Caco-2 (cell line): ENCODE measurements at regions not wholly inside any gene's neighbourhood (a gene's known extent, or its start where the extent isn't known, plus 50 kb on each side); places are given as distances from the start of the nearest gene placed in this dataset.

Experiments
- BruUV-seq: library from RNA; stranded (reverse); fragments of 400-500 nt; replicated peaks from 2 replicates; lab custom pipeline; 2021; lab: Mats Ljungman, UMichigan
- CTCF ChIA-PET: fragments of 300-600 bp; sonication (Branson Sonifier 250); formaldehyde crosslinking; loops from one replicate; lab custom pipeline; 2022; ENCODE audit warnings: antibody characterized with exemption; lab: Charles Lee
- POLR2A ChIA-PET: fragments of 300-600 bp; sonication (Branson Sonifier 250); formaldehyde crosslinking; loops from one replicate; lab custom pipeline; 2022; ENCODE audit warnings: antibody characterized with exemption; lab: Charles Lee
- DNase-seq, 2 experiments: peaks; one replicate each; pipeline versions ENCODE4 v3.0.0 to v3.0.0-alpha.2; 2020 to 2022
- H3K27me3 ChIP-seq: replicated peaks from 2 replicates; pipeline ENCODE4 v1.6.0; 2011; ENCODE audit warnings: low read length; ENCODE audit not compliant: control insufficient read depth, insufficient read depth
- H3K36me3 ChIP-seq: 2 replicates; pipeline ENCODE4 v1.5.1; 2011; ENCODE audit warnings: low read length; ENCODE audit not compliant: control insufficient read depth, insufficient read depth
- H3K4me1 ChIP-seq: fragments of 250-450 bp; sonication (Bioruptor Pico); 2 replicates; pipeline ENCODE4 v1.5.1; 2020; ENCODE audit warnings: mild to moderate bottlenecking
- H3K4me3 ChIP-seq: 2 replicates; pipeline ENCODE4 v1.5.1; 2011; ENCODE audit warnings: low read depth, mild to moderate bottlenecking, control low read depth, low read length
- H3K9me3 ChIP-seq: fragments of 250-450 bp; sonication (Bioruptor Pico); 2 replicates; pipeline ENCODE4 v1.5.1; 2020; ENCODE audit warnings: mild to moderate bottlenecking, moderate library complexity
- H3K27ac Mint-ChIP-seq: one replicate; pipeline ENCODE4 v1.8.0; 2022; ENCODE audit warnings: mixed read lengths; ENCODE audit not compliant: unreplicated experiment
- H3K27me3 Mint-ChIP-seq: one replicate; pipeline ENCODE4 v1.8.0; 2022; ENCODE audit warnings: mixed read lengths; ENCODE audit not compliant: insufficient read depth, unreplicated experiment
- H3K36me3 Mint-ChIP-seq: one replicate; pipeline ENCODE4 v1.8.0; 2022; ENCODE audit warnings: mild to moderate bottlenecking, mixed read lengths; ENCODE audit not compliant: insufficient read depth, unreplicated experiment
- H3K4me1 Mint-ChIP-seq: one replicate; pipeline ENCODE4 v1.8.0; 2022; ENCODE audit warnings: low read depth, mixed read lengths; ENCODE audit not compliant: unreplicated experiment
- H3K4me3 Mint-ChIP-seq: one replicate; pipeline ENCODE4 v1.8.0; 2022; ENCODE audit warnings: mild to moderate bottlenecking, moderate library complexity, mixed read lengths; ENCODE audit not compliant: unreplicated experiment
- H3K9me3 Mint-ChIP-seq: one replicate; pipeline ENCODE4 v1.8.0; 2022; ENCODE audit warnings: mixed read lengths; ENCODE audit not compliant: unreplicated experiment
- intact Hi-C: fragments of 100-400 bp; cut with micrococcal nuclease; formaldehyde crosslinking; loops from one replicate; pipeline ENCODE4 v1.10.0; 2022; ENCODE audit not compliant: unreplicated experiment
- TF ChIP-seq, protein P1 (sequence below), 2 experiments: fragments of 200-600 bp in 1 of 2; IDR thresholded peaks; 1 replicate in 1 of 2; 2 replicates in 1 of 2; pipeline versions ENCODE4 v1.5.1 to v1.8.0; 2011 to 2022; ENCODE audit warnings: antibody characterized with exemption in 1 of 2, control low read depth in 1 of 2, inconsistent platforms in 1 of 2, low read depth in 1 of 2, low read length in 1 of 2, mild to moderate bottlenecking in 1 of 2, moderate library complexity in 1 of 2; ENCODE audit not compliant: insufficient read depth in 1 of 2, severe bottlenecking in 1 of 2, unreplicated experiment in 1 of 2

DNA sequence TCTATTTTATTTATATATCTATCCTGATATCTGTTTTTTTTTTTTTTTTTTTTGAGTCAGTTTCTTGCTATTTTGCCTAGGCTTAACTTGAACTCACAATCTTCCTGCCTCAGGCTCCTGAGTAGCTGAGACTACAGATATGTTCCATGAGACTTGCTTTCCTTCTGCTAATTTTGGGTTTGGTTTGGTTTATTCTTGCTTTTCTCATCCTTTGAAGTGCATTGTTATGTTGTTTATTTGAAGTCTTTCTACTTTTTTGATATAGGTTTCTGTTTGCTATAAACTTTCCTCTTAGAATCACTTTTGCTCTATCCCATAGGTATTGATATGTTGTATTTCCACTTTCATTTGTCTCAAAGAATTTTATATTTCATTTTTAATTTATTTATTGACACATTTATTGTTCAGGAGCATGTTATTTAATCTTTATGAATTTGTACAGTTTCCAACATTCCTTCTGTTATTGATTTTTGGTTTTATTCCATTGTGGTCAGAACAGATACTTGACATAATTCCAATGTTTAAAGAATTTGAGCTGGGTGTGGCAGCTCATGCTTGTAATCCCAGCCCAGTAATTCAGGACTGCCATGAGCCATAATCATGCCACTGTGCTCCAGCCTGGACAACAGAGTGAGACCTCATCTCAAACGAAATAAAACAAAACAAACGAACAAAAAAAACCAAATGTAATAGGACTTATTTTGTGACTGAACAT is 62.3 kb upstream of the PLSCR4 start:
- H3K4me1 Mint-ChIP-seq = no peaks in the 10 kb centered on the region
- H3K9me3 Mint-ChIP-seq = peaks cover 13% of the 10 kb centered on the region
- DNase-seq = no peak
- no peaks in the 10 kb centered on the region for H3K36me3 Mint-ChIP-seq
- H3K4me3 ChIP-seq = no peak overlapping the region
- POLR2A ChIA-PET = no interaction called here
- intact Hi-C loops = no loop called here
- H3K9me3 ChIP-seq = peaks cover 6% of the 10 kb centered on the region
- H3K27me3 ChIP-seq = no peaks in the 10 kb centered on the region
- no peaks in the 10 kb centered on the region for H3K36me3 ChIP-seq
- H3K27ac Mint-ChIP-seq = no peak overlapping the region
- H3K4me1 ChIP-seq = peaks cover 17% of the 10 kb centered on the region
- H3K27me3 Mint-ChIP-seq = no peaks in the 10 kb centered on the region
- TF ChIP-seq, protein P1, sequence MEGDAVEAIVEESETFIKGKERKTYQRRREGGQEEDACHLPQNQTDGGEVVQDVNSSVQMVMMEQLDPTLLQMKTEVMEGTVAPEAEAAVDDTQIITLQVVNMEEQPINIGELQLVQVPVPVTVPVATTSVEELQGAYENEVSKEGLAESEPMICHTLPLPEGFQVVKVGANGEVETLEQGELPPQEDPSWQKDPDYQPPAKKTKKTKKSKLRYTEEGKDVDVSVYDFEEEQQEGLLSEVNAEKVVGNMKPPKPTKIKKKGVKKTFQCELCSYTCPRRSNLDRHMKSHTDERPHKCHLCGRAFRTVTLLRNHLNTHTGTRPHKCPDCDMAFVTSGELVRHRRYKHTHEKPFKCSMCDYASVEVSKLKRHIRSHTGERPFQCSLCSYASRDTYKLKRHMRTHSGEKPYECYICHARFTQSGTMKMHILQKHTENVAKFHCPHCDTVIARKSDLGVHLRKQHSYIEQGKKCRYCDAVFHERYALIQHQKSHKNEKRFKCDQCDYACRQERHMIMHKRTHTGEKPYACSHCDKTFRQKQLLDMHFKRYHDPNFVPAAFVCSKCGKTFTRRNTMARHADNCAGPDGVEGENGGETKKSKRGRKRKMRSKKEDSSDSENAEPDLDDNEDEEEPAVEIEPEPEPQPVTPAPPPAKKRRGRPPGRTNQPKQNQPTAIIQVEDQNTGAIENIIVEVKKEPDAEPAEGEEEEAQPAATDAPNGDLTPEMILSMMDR (IDR thresholded peaks at IDR 0.05; ENCODE audit: insufficient read depth in 1 of 2, low read depth in 1 of 2, low read length in 1 of 2, severe bottlenecking in 1 of 2, unreplicated experiment in 1 of 2) = no peak
- BruUV-seq = no TSS peak
- H3K4me3 Mint-ChIP-seq = no peak overlapping the region
- CTCF ChIA-PET = interaction anchor here (0.6 kb wide), 1 partner anchor 14 kb away, joined by 3 read pairs; no protein-coding TSS in a partner anchor

DNA sequence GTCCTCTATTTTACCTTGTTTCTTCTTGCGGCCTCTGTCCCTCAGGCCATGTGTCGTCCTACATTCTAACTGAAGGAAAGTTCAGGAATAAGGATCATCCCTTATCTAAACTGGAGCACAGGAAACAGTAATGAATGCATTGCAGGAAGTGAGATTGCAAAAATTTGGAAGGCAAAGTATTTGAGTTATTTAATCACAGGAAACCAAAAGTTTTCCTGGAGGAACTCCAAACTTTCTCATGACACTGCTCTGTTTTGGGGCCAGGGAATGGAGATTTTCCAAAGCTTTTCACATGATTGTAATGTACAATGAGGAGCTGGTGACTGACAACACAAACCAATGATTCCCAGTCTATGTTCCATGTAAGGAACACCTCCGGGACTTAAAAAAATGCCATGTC is 57.8 kb upstream of the PLSCR4 start:
- H3K4me1 Mint-ChIP-seq = no peaks in the 10 kb centered on the region
- no peak overlapping the region for H3K4me3 Mint-ChIP-seq
- no TSS peak for BruUV-seq
- POLR2A ChIA-PET = no interaction called here
- no peaks in the 10 kb centered on the region for H3K36me3 Mint-ChIP-seq
- H3K27me3 Mint-ChIP-seq = no peaks in the 10 kb centered on the region
- Histone ChIP-seq H3K27me3 (no peaks in the 10 kb centered on the region), H3K4me3 (no peak overlapping the region), H3K4me1 (peaks cover 14% of the 10 kb centered on the region), H3K36me3 (no peaks in the 10 kb centered on the region), H3K9me3 (peaks cover 6% of the 10 kb centered on the region)
- no peak overlapping the region for H3K27ac Mint-ChIP-seq
- CTCF ChIA-PET = no interaction called here
- peaks cover 15% of the 10 kb centered on the region for H3K9me3 Mint-ChIP-seq
- DNase-seq = no peak
- TF ChIP-seq, protein P1 (IDR thresholded peaks at IDR 0.05; ENCODE audit: insufficient read depth in 1 of 2, low read depth in 1 of 2, low read length in 1 of 2, severe bottlenecking in 1 of 2, unreplicated experiment in 1 of 2) = no peak
- intact Hi-C loops = no loop called here

DNA sequence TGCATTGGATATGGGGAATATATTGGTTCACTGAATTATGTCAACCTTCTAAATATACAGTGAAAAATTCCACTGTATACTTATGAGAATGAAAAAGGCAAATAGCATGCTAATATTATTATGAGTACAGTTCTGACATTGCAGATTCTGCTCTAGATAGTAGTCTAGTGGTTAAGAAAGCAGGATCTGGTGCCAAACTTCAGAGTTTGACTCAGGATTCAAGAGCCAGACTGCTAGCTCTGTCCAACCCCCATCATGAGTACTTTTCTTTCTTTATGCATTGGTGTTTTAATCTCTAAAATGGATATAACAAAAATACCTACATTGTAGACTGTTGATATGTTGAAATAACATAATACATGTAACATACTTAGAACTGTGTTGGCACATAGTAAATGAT is 57.3 kb upstream of the PLSCR4 start:
- H3K9me3 Mint-ChIP-seq = peaks cover 20% of the 10 kb centered on the region
- H3K27ac Mint-ChIP-seq = no peak overlapping the region
- H3K36me3 ChIP-seq = no peaks in the 10 kb centered on the region
- H3K36me3 Mint-ChIP-seq = no peaks in the 10 kb centered on the region
- intact Hi-C loops = no loop called here
- BruUV-seq = no TSS peak
- no peaks in the 10 kb centered on the region for H3K4me1 Mint-ChIP-seq
- no peak overlapping the region for H3K4me3 ChIP-seq
- ChIA-PET POLR2A (no interaction called here), CTCF (no interaction called here)
- H3K9me3 ChIP-seq = peaks cover 6% of the 10 kb centered on the region
- no peaks in the 10 kb centered on the region for H3K27me3 ChIP-seq
- TF ChIP-seq, protein P1 (IDR thresholded peaks at IDR 0.05; ENCODE audit: insufficient read depth in 1 of 2, low read depth in 1 of 2, low read length in 1 of 2, severe bottlenecking in 1 of 2, unreplicated experiment in 1 of 2) = no peak
- H3K4me3 Mint-ChIP-seq = no peak overlapping the region
- DNase-seq = no peak
- H3K4me1 ChIP-seq = peaks cover 9% of the 10 kb centered on the region
- H3K27me3 Mint-ChIP-seq = no peaks in the 10 kb centered on the region
